HG03469 (cell line): ENCODE measurements at regions not wholly inside any gene's neighbourhood (a gene's known extent, or its start where the extent isn't known, plus 50 kb on each side); places are given as distances from the start of the nearest gene placed in this dataset.
"Not testable (repeated sequence)": the region's sequence is repeated elsewhere in the genome, so short reads cannot be mapped to it uniquely, and the experiment has no call there.

Experiments used
- ATAC-seq: cut with Tn5 transposase; IDR thresholded peaks from one replicate; pipeline ENCODE4 v1.9.1; 2021; ENCODE audit warnings: mild to moderate bottlenecking, moderate library complexity, moderate number of reproducible peaks; ENCODE audit not compliant: unreplicated experiment

- ATAC-seq, result not testable (repeated sequence)
Observed at GRCh38 chr4:102397056-102397455, 51.8 kb upstream of the SLC39A8 start.

DNA sequence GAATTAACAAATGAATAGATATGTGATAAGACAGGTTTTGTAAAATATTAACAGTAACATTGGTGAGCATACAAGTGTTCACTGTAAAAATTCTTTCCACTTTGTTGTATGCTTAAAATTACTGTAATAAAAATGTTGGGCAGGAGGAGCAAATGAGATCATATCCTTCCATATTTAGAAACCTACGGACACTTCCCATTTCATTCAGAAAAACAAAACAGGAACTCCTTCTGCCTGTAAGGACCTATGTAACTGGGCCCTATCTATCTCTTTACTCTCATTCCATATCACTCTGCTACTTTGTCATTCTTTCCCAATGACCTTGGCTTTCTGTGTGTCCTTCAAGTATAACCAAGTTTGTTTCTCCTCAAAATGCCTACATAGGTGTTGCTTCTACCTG, 53.7 kb upstream of the SLC39A8 start:
- ATAC-seq, result no peak

- ATAC-seq, result no peak
Observed at GRCh38 chr4:102400898-102401297, 55.6 kb upstream of the SLC39A8 start.

DNA sequence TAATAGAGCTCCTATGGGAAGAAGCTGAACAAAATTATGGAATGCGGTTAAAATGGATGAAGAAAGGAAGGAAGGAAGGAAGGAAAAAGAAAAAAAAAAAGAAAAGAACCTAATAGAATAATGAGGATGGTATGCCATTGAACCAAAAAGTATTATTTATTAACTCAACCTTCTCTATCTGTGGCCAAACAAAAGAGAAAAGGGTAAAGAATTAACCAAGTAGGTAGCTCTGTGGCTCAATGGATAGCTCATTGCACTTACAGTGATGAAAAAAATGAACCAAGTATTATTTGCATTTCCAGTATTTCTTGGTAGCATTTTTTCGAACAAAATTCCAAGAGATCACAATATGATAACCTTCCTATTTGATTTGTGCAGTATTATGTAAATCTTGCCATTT, 56.9 kb upstream of the SLC39A8 start:
- no peak for ATAC-seq

- ATAC-seq, result no peak
Observed at GRCh38 chr4:102403116-102403515, 57.8 kb upstream of the SLC39A8 start.

DNA sequence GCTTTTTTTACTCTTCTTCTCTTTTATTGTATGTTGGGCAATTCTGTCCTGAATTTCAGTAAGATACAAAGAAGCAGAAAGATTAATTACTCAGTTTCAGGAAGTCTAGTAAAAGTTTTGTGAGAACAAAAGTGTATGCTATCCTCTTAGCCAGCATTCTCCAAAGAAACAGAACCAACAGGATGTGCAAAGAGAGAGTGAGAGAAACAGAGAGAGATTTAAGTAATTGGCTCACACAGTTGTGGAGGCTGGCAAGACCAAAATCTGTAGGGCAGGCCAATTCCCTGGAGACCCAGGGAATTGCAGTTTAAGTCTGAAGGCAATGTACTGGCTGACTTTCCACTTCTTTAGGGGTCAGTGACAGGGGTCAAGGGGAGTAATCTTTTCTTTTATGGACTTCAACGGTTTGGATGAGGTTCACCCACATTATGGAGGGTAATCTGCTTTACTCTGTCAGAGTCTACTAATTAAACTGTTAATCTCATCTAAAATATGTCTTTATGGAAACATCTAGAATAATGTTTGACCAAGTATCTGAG, 59.2 kb upstream of the SLC39A8 start:
- ATAC-seq, result no peak

GRCh38 chr4:102405821-102406401, 60.6 kb upstream of the SLC39A8 start:
- ATAC-seq, result no peak

- not testable (repeated sequence) for ATAC-seq
Observed at GRCh38 chr4:102410884-102411283, 65.6 kb upstream of the SLC39A8 start.

DNA sequence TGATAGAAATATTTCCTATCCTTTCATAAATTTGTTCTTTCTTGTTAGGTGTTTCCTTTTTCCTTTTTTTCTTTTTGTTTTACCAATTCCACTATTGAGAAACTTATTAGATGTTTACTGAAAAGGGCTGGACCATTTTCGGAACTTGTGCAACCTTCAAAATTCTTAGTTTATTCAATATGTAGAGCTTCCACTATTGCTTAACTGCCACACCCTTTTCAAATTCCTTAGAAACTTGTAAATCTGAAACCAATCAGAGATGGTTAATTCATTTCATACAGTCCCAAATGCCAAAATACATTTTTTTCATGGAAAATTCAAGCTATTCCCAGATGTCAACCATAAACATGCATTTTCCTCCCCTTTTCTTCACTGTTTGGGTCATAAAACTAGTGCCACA, 66.1 kb upstream of the SLC39A8 start:
- no peak for ATAC-seq

DNA sequence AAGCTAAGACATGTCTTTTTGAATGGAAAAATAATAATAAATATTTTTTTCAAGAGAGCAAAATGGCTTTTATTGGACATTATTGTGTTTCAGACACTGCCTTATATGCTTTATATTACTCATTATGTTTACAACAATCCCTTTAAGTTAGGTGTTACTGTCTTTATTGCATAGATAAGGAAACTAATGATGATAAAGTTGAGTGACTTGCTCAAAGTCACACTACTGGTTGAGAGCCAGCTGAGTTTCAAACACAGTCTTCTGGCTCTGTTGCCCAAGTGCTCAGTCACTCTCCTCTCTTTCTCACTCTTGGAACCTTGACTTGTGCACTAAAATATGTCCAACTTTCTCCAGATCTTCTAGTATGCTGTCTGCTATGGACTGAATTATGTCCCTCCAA, 71.5 kb upstream of the SLC39A8 start:
- ATAC-seq, result no peak

- no peak for ATAC-seq
Observed at GRCh38 chr4:102420563-102421398, 75.5 kb upstream of the SLC39A8 start.

- no peak for ATAC-seq
Observed at GRCh38 chr4:102422843-102423242, 77.6 kb upstream of the SLC39A8 start.

GRCh38 chr4:102423375-102423774, 77.8 kb upstream of the NFKB1 start:
- ATAC-seq, result no peak

DNA sequence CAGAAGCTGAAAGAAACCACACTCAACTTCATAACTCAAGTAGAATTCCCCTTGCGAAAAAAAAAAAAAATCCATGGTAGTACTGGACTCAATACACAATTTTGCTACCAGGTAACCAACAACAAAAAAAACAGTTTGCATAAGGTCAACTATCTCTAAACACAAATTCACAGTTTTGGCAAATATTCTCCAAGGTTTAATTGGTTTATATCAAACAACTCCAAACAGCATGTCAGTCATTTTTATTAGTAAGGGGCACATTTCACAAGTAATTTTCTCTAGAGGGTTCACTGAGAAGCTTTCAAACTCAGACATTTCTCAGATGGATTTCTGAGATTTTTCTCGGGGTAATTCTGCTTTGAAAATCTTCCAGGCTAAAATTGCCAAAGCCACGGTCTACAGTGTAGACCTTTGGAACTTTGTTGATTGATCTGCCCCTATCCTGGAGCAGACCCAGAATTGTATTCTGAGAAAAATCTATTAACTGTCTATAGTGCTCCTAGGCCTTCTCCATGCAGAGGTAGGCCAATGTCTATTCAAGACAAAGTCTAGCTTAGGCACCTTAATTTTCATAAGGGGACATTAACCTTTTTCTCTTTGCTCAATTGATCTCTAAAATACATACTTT, 73.7 kb upstream of the NFKB1 start:
- no peak for ATAC-seq

DNA sequence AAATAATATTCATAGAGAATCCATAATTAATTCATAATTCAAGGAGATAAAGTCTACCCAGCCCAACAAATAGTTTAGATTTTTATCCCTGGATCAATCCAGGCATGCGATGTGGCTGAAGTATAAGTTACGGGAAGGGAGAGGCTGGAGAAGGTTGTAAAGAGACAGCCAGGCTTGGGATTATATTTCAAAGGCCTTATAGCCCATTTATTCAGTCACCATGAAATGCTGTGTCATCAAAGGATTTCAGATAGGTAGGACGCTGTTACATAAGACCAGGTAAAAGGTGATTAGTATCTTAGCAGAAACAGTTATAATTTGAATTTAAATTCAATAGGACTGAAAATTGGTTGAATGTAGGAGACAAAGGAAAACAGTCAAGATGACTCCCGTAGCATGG, 73.0 kb upstream of the NFKB1 start:
- ATAC-seq, result no peak

- no peak for ATAC-seq
Observed at GRCh38 chr4:102429553-102429952, 71.6 kb upstream of the NFKB1 start.

DNA sequence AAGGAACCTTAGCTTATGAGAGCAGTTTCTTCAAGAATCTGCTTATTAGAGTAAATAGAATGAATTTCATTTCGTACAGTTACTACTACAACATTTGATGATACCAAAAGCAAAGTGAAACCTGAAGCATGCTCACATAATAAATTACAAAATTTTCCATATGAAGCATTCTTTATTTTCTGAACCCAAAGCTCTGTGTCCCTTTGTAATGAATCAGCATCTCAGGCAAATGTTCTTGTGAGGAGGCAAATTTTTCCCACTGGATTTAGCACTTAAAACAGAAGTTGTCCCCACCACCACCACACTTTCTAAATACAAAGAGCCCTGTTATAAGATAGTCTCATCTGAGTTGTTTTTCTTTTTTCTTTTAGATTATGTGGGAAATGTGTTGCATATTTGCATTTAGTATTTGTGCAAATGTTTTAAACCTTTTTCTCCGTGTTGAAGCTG, 70.7 kb upstream of the NFKB1 start:
- no peak for ATAC-seq

DNA sequence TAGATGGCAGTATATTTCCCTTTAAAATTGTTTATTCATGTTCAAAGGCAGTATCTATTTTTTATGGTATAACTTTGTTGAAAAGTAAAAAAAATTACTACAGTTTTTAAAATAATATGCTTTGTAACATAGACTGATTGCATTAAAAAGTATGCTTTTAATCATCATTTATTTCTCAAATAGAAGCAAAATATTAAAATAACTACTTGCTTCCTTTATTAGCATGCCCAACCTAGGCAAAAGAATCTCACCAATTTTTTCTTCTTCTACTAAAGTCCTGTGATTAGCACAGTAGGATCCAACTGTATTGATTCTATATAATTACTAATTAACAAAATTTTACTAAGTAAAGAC, 69.6 kb upstream of the NFKB1 start:
- ATAC-seq, result no peak

DNA sequence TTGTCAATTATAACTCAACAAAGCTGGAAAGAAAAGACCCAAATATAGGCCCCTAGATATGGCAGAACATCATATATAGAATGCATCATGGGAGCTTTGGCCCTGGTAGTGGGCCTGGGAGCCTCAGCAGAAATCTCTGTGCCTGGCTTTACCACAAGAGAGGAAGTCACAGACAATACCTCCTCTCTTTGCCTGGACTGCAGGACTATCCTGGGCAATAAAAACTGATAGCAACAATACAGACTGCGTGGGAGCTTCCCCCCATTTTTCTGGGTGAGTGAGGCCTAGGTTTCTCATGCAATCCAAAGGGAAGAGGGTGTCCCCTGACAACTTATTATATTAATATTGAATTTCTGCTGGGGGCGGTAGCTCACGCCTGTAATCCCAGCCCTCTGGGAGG, 64.0 kb upstream of the NFKB1 start:
- no peak for ATAC-seq

GRCh38 chr4:102438396-102439235, 62.5 kb upstream of the NFKB1 start:
- ATAC-seq, result no peak

GRCh38 chr4:102439236-102439614, 61.9 kb upstream of the NFKB1 start:
- no peak for ATAC-seq
